ENCODE measurements at regions not wholly inside any gene's neighbourhood (a gene's known extent, or its start where the extent isn't known, plus 50 kb on each side); places are given as distances from the start of the nearest gene placed in this dataset.

DNA sequence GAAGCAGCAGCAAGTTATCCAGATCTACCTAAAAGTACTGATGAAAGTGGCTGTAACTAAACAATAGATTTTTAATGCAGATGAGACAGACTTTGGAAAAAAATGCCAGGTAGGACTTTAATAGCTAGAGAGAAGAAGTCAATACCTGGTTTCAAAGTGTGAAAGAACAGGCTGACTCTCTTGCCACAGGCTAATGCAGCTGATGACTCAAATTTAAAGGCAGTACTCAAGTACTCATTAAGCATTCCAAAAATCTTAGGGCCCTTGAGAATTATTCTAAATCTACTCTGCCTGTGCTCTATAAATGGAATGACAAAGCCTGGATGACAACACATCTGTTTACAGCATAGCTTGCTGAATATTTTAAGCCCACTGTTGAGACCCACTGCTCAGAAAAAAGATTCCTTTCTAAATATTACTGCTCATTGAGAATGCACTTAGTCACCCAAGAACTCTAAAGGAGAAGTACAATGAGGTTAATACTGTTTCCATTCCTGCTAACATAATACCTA is 68.6 kb upstream of the SYT1 start:
- DNase-seq, result no peak

DNA sequence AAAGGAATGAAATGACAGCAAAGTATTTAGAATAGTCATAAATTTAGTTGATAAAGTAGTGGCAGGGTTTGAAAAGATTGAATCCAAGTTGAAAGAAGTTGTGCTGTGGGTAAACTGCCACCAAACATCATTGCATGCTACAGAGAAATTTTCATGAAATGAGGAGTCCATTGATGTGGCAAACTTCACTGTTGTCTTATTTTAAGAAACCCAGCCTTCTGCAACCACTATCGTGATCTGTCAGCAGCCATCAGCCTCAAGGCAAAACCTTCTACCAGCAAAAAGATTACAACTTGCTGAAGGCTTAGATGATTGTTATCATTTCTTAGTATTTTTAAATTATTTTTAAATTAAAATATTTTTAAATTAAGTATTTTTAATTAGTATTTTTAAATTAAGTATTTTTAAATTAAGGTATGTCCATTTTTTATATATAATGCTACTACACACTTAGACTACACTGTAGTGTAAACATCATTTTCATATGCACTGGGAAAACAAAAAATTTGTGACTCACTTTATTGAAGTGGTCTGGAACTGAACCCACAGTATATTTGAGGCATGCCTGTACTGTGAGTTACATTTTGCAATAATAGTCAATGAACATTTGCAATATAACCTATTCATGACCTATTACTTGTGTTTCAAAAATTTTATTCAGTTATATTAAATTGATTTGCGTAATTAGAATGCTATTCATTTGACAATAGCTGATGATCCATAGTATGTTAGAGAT is 67.2 kb upstream of the SYT1 start:
- DNase-seq, result peak; percentile 36

DNA sequence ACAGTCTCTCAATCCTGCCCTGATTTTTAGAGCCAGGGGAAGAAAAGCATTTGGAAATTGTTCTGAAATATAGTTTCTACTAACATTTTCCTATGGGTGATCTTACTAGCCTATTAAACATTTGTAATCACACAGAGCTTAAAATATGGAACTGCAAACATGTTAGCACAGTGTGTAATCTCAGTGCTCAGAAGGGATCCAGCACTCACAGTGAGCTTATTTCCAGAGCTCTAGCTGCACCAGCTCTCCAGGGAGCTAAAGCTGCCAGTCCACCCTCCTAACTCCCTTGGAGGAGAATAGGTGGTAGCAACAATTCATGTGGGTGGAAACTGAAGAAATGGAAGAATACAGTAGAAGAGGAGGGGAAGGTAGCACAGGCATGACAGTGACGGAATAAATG is 64.9 kb upstream of the SYT1 start:
- no peak for DNase-seq

DNA sequence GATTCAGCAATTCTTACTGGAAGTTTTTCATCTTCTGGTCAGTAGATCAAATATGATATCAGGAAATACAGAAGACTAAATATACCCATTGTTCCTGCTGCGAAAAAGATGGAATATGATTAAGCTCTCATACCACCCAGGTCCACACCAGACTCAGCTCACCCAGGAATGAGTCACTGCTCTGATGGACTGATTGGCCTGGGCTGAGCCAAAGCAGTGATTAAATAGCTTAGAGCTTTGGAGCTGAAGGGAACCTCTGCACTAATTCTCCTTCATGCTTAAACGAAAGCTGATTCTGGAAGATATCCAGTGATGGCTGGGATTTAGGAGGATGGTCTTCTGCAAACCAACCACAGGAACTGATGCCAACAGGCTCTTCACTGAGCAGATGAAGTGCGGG is 62.0 kb upstream of the SYT1 start:
- peak; percentile 65 for DNase-seq

DNA sequence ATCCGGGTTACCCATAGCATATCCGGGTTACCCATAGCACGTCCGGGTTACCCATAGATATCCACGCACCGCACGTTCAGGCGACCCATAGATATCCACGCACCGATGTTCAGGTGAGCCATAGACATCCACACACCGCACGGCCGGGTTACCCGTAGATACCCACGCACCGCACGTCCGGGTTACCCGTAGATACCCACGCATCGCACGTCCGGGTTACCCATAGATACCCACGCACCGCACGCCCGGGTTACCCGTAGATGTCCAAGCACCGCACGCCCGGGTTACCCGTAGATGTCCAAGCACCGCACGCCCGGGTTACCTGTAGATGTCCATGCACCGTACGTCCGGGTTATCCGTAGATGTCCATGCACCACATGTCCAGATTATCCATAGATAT is 60.3 kb upstream of the SYT1 start:
- DNase-seq, result no peak

Data from fibroblast of skin of abdomen (primary cell).